ENCODE measurements at regions not wholly inside any gene's neighbourhood (a gene's known extent, or its start where the extent isn't known, plus 50 kb on each side); places are given as distances from the start of the nearest gene placed in this dataset.

GRCh38 chr9:26689041-26689440, 203.6 kb downstream of the CAAP1 start:
- no peak for DNase-seq (ENCODE audit: low spot score)
- Histone ChIP-seq H3K9me3 (ENCODE audit: low read length) (no peaks in the 10 kb centered on the region), H4K20me1 (ENCODE audit: insufficient read depth, low read length) (no peaks in the 10 kb centered on the region), H3K36me3 (ENCODE audit: insufficient read depth, low read length) (no peaks in the 10 kb centered on the region), H3K9me2 (ENCODE audit: insufficient read depth, low read length) (no peaks in the 10 kb centered on the region), H3K79me2 (ENCODE audit: insufficient read depth, low read depth, low read length) (no peaks in the 10 kb centered on the region), H3K4me3 (ENCODE audit: low read depth, low read length, poor library complexity, severe bottlenecking) (no peak overlapping the region), H3K4me1 (ENCODE audit: insufficient read depth, low read length, poor library complexity, severe bottlenecking) (no peaks in the 10 kb centered on the region), H3K4me2 (ENCODE audit: low read length) (no peak overlapping the region), H3K27ac (ENCODE audit: low read depth, low read length, poor library complexity, severe bottlenecking) (no peak overlapping the region), H2AFZ (ENCODE audit: low read length) (no peak overlapping the region)
- BruUV-seq (replicated peaks) = no TSS peak
- TF ChIP-seq, protein P1, sequence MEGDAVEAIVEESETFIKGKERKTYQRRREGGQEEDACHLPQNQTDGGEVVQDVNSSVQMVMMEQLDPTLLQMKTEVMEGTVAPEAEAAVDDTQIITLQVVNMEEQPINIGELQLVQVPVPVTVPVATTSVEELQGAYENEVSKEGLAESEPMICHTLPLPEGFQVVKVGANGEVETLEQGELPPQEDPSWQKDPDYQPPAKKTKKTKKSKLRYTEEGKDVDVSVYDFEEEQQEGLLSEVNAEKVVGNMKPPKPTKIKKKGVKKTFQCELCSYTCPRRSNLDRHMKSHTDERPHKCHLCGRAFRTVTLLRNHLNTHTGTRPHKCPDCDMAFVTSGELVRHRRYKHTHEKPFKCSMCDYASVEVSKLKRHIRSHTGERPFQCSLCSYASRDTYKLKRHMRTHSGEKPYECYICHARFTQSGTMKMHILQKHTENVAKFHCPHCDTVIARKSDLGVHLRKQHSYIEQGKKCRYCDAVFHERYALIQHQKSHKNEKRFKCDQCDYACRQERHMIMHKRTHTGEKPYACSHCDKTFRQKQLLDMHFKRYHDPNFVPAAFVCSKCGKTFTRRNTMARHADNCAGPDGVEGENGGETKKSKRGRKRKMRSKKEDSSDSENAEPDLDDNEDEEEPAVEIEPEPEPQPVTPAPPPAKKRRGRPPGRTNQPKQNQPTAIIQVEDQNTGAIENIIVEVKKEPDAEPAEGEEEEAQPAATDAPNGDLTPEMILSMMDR (conservative IDR thresholded peaks at IDR 0.05; ENCODE audit: low read length) = no peak
- TF ChIP-seq EZH2phosphoT487 (IDR thresholded peaks at IDR 0.05; ENCODE audit: borderline replicate concordance, low read depth, low read length) = no peak
- intact Hi-C loops (cut with micrococcal nuclease; ENCODE audit: unreplicated experiment) = no loop called here
- POLR2A ChIA-PET = interaction anchor here (0.7 kb wide), 1 partner anchor 14 kb away, joined by 4 read pairs; no protein-coding TSS in a partner anchor
- CTCF ChIA-PET (ENCODE audit: unreplicated experiment) = no interaction called here

GRCh38 chr9:26687421-26687820, 205.2 kb downstream of the CAAP1 start:
- intact Hi-C loops (cut with micrococcal nuclease; ENCODE audit: unreplicated experiment) = no loop called here
- no peaks in the 10 kb centered on the region for H3K4me1 ChIP-seq (ENCODE audit: insufficient read depth, low read length, poor library complexity, severe bottlenecking)
- BruUV-seq (replicated peaks) = no TSS peak
- H3K27ac ChIP-seq (ENCODE audit: low read depth, low read length, poor library complexity, severe bottlenecking) = no peak overlapping the region
- H3K4me2 ChIP-seq (ENCODE audit: low read length) = no peak overlapping the region
- CTCF ChIA-PET (ENCODE audit: unreplicated experiment) = no interaction called here
- no peaks in the 10 kb centered on the region for H3K9me2 ChIP-seq (ENCODE audit: insufficient read depth, low read length)
- no peak overlapping the region for H3K4me3 ChIP-seq (ENCODE audit: low read depth, low read length, poor library complexity, severe bottlenecking)
- POLR2A ChIA-PET = no interaction called here
- no peak overlapping the region for H2AFZ ChIP-seq (ENCODE audit: low read length)
- no peak for TF ChIP-seq EZH2phosphoT487 (IDR thresholded peaks at IDR 0.05; ENCODE audit: borderline replicate concordance, low read depth, low read length)
- TF ChIP-seq, protein P1 (conservative IDR thresholded peaks at IDR 0.05; ENCODE audit: low read length) = no peak
- no peaks in the 10 kb centered on the region for H3K9me3 ChIP-seq (ENCODE audit: low read length)
- DNase-seq (ENCODE audit: low spot score) = no peak
- no peaks in the 10 kb centered on the region for H3K79me2 ChIP-seq (ENCODE audit: insufficient read depth, low read depth, low read length)
- no peaks in the 10 kb centered on the region for H4K20me1 ChIP-seq (ENCODE audit: insufficient read depth, low read length)
- no peaks in the 10 kb centered on the region for H3K36me3 ChIP-seq (ENCODE audit: insufficient read depth, low read length)

DNA sequence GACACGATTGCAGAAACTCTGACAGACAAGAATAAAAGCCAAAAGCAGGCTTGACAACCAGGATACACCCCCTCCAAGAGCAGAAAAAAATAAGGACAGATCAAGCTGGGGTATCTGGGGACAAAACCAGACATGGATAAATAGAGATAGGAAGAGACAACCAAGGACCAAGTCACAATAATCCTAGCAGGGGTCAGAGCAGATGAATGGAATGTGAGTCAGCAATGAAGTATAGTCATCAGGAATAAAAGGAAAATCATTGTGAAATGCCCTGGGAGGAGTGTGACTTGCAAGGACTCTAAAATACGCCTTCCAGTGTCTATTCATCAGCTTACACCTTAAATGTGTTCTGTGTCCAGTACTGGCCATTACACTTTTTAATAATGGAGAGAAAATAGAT, 206.8 kb downstream of the CAAP1 start:
- TF ChIP-seq, protein P1 (conservative IDR thresholded peaks at IDR 0.05; ENCODE audit: low read length) = no peak
- no peak for TF ChIP-seq EZH2phosphoT487 (IDR thresholded peaks at IDR 0.05; ENCODE audit: borderline replicate concordance, low read depth, low read length)
- H2AFZ ChIP-seq (ENCODE audit: low read length) = no peak overlapping the region
- no peak overlapping the region for H3K4me3 ChIP-seq (ENCODE audit: low read depth, low read length, poor library complexity, severe bottlenecking)
- H3K4me2 ChIP-seq (ENCODE audit: low read length) = no peak overlapping the region
- BruUV-seq (replicated peaks) = no TSS peak
- no peaks in the 10 kb centered on the region for H3K79me2 ChIP-seq (ENCODE audit: insufficient read depth, low read depth, low read length)
- no peaks in the 10 kb centered on the region for H3K9me3 ChIP-seq (ENCODE audit: low read length)
- ChIA-PET CTCF (ENCODE audit: unreplicated experiment) (no interaction called here), POLR2A (interaction anchor here (1.0 kb wide), 1 partner anchor 9 kb away, joined by 3 read pairs; no protein-coding TSS in a partner anchor)
- H3K36me3 ChIP-seq (ENCODE audit: insufficient read depth, low read length) = no peaks in the 10 kb centered on the region
- no peak overlapping the region for H3K27ac ChIP-seq (ENCODE audit: low read depth, low read length, poor library complexity, severe bottlenecking)
- H3K9me2 ChIP-seq (ENCODE audit: insufficient read depth, low read length) = no peaks in the 10 kb centered on the region
- no peaks in the 10 kb centered on the region for H3K4me1 ChIP-seq (ENCODE audit: insufficient read depth, low read length, poor library complexity, severe bottlenecking)
- DNase-seq (ENCODE audit: low spot score) = no peak
- intact Hi-C loops (cut with micrococcal nuclease; ENCODE audit: unreplicated experiment) = no loop called here
- H4K20me1 ChIP-seq (ENCODE audit: insufficient read depth, low read length) = no peaks in the 10 kb centered on the region

All from OCI-LY7 (cell line).